Thyroid gland (tissue), 4 donors: ENCODE measurements at regions not wholly inside any gene's neighbourhood (a gene's known extent, or its start where the extent isn't known, plus 50 kb on each side); places are given as distances from the start of the nearest gene placed in this dataset.

Source experiments
- POLR2A ChIP-seq, 2 donors: fragments of 450-650 bp; IDR thresholded peaks; one replicate each; pipeline ENCODE4 v1.6.1; 2017; ENCODE audit warnings: antibody characterized with exemption in 2 of 2, mild to moderate bottlenecking in 2 of 2, moderate library complexity in 1 of 2
- TF ChIP-seq, protein P1 (sequence below), 6 experiments: fragments of 200-600 bp in 3 of 6; fragments of 450-650 bp in 3 of 6; sonication (generic) in 3 of 6; IDR thresholded peaks; one replicate each; pipeline ENCODE4 v1.5.1; 2016 to 2019; ENCODE audit warnings: antibody characterized with exemption in 6 of 6, mild to moderate bottlenecking in 2 of 6, inconsistent platforms in 1 of 6, moderate library complexity in 1 of 6

DNA sequence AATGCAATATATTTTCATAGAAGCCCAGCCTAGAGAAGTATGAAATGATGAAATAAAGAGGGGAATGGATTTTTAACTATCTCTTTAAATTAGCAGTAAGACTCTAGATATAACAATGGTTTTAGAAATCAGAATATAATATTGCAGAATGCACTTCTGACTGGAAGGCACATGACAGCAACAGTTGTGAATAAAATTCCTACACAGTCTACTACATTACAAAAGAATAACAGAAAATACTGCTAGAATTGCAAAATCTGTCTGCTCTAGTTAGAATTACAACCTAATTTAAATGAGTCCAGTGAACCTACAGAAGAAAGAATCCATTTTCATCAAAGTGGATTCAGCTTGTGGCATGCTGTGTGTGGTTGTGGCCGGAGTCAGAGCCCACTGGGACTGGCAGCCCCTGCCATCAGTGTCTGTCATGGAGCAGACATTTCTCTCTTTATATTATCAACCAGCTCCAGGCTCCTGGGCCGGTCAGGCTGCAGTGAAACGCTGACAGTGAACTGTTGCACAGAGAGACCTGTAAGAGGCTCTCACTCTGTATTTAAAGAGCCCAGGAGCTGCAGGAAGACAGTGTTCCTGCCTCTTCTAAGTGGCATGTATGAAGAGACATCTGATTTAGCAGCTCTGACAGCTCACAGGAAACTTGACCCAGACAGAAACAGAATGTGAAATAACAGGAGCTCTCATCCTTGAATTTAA is 1523.8 kb upstream of the CADM2 start:
- no peak for TF ChIP-seq POLR2A (IDR thresholded peaks at IDR 0.05)
- TF ChIP-seq, protein P1, sequence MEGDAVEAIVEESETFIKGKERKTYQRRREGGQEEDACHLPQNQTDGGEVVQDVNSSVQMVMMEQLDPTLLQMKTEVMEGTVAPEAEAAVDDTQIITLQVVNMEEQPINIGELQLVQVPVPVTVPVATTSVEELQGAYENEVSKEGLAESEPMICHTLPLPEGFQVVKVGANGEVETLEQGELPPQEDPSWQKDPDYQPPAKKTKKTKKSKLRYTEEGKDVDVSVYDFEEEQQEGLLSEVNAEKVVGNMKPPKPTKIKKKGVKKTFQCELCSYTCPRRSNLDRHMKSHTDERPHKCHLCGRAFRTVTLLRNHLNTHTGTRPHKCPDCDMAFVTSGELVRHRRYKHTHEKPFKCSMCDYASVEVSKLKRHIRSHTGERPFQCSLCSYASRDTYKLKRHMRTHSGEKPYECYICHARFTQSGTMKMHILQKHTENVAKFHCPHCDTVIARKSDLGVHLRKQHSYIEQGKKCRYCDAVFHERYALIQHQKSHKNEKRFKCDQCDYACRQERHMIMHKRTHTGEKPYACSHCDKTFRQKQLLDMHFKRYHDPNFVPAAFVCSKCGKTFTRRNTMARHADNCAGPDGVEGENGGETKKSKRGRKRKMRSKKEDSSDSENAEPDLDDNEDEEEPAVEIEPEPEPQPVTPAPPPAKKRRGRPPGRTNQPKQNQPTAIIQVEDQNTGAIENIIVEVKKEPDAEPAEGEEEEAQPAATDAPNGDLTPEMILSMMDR (IDR thresholded peaks at IDR 0.05): no peak
